Thyroid gland (tissue), 4 donors: ENCODE measurements at regions not wholly inside any gene's neighbourhood (a gene's known extent, or its start where the extent isn't known, plus 50 kb on each side); places are given as distances from the start of the nearest gene placed in this dataset.

Experiments used
- DNase-seq, 2 donors: peaks; one replicate each; pipeline ENCODE4 v3.0.0-alpha.2; 2019
- H3K27ac ChIP-seq, 3 donors: fragments of 200-600 bp; sonication (generic); 1 replicate in 2 of 3; 2 replicates in 1 of 3; pipeline ENCODE4 v1.5.1; 2016 to 2019; ENCODE audit warnings: mild to moderate bottlenecking in 1 of 3, moderate library complexity in 1 of 3
- H3K27me3 ChIP-seq: fragments of 200-600 bp; sonication (generic); one replicate; pipeline ENCODE4 v1.5.1; 2019
- H3K36me3 ChIP-seq, 2 donors: fragments of 200-600 bp; sonication (generic); one replicate each; pipeline ENCODE4 v1.5.1; 2016 to 2019
- H3K4me1 ChIP-seq, 2 donors: fragments of 200-600 bp; sonication (generic); one replicate each; pipeline ENCODE4 v1.5.1; 2017 to 2019
- H3K4me3 ChIP-seq, 3 donors: fragments of 200-600 bp; sonication (generic); replicated peaks in 1 of 3; 1 replicate in 2 of 3; 2 replicates in 1 of 3; pipeline ENCODE4 v1.5.1; 2016; ENCODE audit warnings: mild to moderate bottlenecking in 1 of 3
- H3K9me3 ChIP-seq: fragments of 200-600 bp; sonication (generic); one replicate; pipeline ENCODE4 v1.5.1; 2017
- POLR2A ChIP-seq, 2 donors: fragments of 450-650 bp; IDR thresholded peaks; one replicate each; pipeline ENCODE4 v1.6.1; 2017; ENCODE audit warnings: antibody characterized with exemption in 2 of 2, mild to moderate bottlenecking in 2 of 2, moderate library complexity in 1 of 2
- WGBS, 2 donors: methylation state at CpG; one replicate each; pipeline ENCODE4 v1.1.5; 2017; 5-methylcytosine and 5-hydroxymethylcytosine counted together
- intact Hi-C: fragments of 100-400 bp; cut with DNase I; formaldehyde crosslinking; loops from one replicate; pipeline ENCODE4 v1.15.1; 2023
- TF ChIP-seq, protein P1 (sequence below), 6 experiments: fragments of 200-600 bp in 3 of 6; fragments of 450-650 bp in 3 of 6; sonication (generic) in 3 of 6; IDR thresholded peaks; one replicate each; pipeline ENCODE4 v1.5.1; 2016 to 2019; ENCODE audit warnings: antibody characterized with exemption in 6 of 6, mild to moderate bottlenecking in 2 of 6, inconsistent platforms in 1 of 6, moderate library complexity in 1 of 6

DNA sequence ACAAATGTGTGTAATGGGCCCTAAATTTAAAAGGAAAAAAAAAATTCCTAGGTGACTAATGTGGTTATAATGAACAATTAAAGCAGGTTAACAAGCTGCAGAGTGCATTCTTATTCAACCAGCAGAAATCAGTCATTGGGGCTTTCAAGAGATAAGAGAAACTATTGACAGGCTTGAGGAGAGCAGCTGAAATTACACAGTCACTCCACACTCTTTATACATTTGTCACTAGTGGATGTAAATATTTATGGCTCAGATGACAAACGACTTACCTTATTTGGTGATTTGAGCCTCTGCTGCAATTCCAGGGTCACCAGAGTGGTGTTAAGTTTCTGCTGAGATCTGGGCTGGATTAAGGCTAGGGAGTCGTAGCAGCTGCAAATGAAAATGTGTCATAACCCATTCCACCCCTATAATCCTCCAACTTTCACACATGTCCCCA, 896.3 kb downstream of the TTLL7 start:
- no peaks in the 10 kb centered on the region for H3K9me3 ChIP-seq
- H3K36me3 ChIP-seq = no peaks in the 10 kb centered on the region
- no peak for DNase-seq
- no peak for TF ChIP-seq POLR2A (IDR thresholded peaks at IDR 0.05)
- TF ChIP-seq, protein P1, sequence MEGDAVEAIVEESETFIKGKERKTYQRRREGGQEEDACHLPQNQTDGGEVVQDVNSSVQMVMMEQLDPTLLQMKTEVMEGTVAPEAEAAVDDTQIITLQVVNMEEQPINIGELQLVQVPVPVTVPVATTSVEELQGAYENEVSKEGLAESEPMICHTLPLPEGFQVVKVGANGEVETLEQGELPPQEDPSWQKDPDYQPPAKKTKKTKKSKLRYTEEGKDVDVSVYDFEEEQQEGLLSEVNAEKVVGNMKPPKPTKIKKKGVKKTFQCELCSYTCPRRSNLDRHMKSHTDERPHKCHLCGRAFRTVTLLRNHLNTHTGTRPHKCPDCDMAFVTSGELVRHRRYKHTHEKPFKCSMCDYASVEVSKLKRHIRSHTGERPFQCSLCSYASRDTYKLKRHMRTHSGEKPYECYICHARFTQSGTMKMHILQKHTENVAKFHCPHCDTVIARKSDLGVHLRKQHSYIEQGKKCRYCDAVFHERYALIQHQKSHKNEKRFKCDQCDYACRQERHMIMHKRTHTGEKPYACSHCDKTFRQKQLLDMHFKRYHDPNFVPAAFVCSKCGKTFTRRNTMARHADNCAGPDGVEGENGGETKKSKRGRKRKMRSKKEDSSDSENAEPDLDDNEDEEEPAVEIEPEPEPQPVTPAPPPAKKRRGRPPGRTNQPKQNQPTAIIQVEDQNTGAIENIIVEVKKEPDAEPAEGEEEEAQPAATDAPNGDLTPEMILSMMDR (IDR thresholded peaks at IDR 0.05) = no peak
- intact Hi-C loops = no loop called here
- WGBS, 2 donors = 65 to 71% methylated on average over 2 of the region's 2 CpGs
- H3K4me3 ChIP-seq = no peak overlapping the region
- no peaks in the 10 kb centered on the region for H3K4me1 ChIP-seq
- no peak overlapping the region for H3K27ac ChIP-seq
- H3K27me3 ChIP-seq = no peaks in the 10 kb centered on the region

DNA sequence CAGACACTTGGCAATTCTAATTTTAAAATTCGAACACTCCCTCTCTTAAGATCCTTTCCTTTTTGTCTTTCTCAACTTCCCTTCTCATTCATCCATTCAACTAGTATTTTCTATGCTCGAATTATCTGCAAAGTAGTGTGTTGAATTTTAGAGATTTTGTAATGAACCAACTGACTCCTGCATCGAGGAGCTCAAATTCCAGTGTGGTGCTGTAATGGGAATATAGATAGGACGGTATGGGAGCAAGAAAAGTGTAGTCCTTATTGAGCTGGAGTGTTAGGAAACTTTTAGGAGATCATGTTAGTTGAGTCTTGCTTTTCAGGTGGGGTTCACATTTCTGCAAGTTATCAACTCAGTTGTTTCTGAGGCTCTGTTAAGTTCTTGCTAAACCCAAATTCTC, 897.5 kb downstream of the TTLL7 start:
- H3K4me1 ChIP-seq = no peaks in the 10 kb centered on the region
- no peaks in the 10 kb centered on the region for H3K27me3 ChIP-seq
- H3K9me3 ChIP-seq = no peaks in the 10 kb centered on the region
- intact Hi-C loops = no loop called here
- H3K36me3 ChIP-seq = no peaks in the 10 kb centered on the region
- no peak overlapping the region for H3K4me3 ChIP-seq
- no peak for DNase-seq
- TF ChIP-seq POLR2A (IDR thresholded peaks at IDR 0.05) = no peak
- TF ChIP-seq, protein P1 (IDR thresholded peaks at IDR 0.05) = no peak
- H3K27ac ChIP-seq = no peak overlapping the region
- WGBS, 2 donors = 79 to 84% methylated on average over 4 of the region's 4 CpGs

DNA sequence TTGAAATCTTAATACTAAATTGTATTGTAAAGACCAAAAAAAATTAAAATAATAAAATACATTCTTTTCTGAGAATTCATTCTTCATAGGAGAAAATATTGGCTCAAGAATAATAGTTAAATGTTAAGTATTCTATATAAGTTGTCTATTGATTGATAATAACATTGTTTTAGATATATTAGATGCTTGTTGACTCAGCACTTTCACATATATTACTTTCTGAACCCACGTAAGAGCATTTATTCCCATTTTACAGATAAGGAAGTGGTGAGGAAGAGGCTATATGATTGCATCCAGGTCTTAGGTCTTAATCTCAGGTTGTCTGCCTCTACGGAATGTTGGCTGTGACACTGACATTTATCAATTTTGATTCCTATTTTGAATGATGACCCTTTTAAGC, 898.8 kb downstream of the TTLL7 start:
- intact Hi-C loops = no loop called here
- Histone ChIP-seq H3K4me3 (no peak overlapping the region), H3K36me3 (no peaks in the 10 kb centered on the region), H3K27ac (no peak overlapping the region), H3K9me3 (no peaks in the 10 kb centered on the region), H3K27me3 (no peaks in the 10 kb centered on the region), H3K4me1 (no peaks in the 10 kb centered on the region)
- WGBS, 2 donors = 70 to 72% methylated on average over 2 of the region's 2 CpGs
- TF ChIP-seq, protein P1 (IDR thresholded peaks at IDR 0.05) = no peak
- no peak for TF ChIP-seq POLR2A (IDR thresholded peaks at IDR 0.05)
- no peak for DNase-seq

DNA sequence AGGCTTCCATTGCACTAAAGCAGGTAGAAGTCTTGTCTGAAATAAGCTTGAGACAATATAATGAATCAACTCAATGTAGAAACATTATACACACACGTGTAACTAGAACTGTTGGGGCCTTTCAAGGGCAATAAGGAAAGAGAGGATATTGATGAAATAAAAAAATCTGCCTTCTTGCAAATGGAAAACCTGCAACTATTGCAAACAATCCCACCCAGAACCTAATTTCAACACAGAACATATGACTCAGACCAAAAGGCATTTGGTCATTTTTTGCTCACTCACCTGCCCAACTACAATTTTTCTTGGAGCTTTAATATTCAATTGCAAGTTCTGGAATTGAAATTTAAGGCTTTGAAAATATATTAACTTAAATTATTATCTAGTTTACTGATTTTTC, 900.1 kb downstream of the TTLL7 start:
- Histone ChIP-seq H3K4me3 (no peak overlapping the region), H3K27ac (no peak overlapping the region), H3K27me3 (no peaks in the 10 kb centered on the region), H3K9me3 (no peaks in the 10 kb centered on the region), H3K4me1 (no peaks in the 10 kb centered on the region), H3K36me3 (no peaks in the 10 kb centered on the region)
- TF ChIP-seq, protein P1 (IDR thresholded peaks at IDR 0.05) = no peak
- TF ChIP-seq POLR2A (IDR thresholded peaks at IDR 0.05) = no peak
- 76 to 88% methylated on average over 1 of the region's 1 CpG for WGBS, 2 donors
- no peak for DNase-seq
- intact Hi-C loops = no loop called here

DNA sequence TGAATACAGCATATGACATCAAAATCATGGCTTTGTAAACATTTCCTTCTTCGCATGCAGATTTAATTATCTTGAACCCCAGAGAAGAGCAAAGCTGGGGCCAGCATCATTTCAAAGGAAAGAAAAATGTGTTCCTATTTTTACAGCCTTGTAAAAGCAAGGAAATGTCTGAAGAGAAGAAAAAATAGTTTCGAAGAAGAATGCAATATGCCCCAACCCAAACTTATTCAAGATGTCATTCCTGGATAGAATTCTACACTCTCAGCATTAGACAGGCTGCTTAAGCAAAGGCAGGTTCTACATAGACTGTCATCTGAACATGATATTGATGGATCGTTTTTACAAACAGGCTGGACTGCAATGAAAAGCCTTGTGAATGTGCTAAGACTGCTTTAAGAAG, 900.8 kb downstream of the TTLL7 start:
- no peak for DNase-seq
- no peaks in the 10 kb centered on the region for H3K36me3 ChIP-seq
- H3K4me1 ChIP-seq = no peaks in the 10 kb centered on the region
- no peak overlapping the region for H3K27ac ChIP-seq
- intact Hi-C loops = no loop called here
- H3K9me3 ChIP-seq = no peaks in the 10 kb centered on the region
- no peaks in the 10 kb centered on the region for H3K27me3 ChIP-seq
- WGBS, 2 donors = 72 to 73% methylated on average over 3 of the region's 3 CpGs
- TF ChIP-seq, protein P1 (IDR thresholded peaks at IDR 0.05) = no peak
- no peak for TF ChIP-seq POLR2A (IDR thresholded peaks at IDR 0.05)
- no peak overlapping the region for H3K4me3 ChIP-seq
